ENCODE measurements at regions not wholly inside any gene's neighbourhood (a gene's known extent, or its start where the extent isn't known, plus 50 kb on each side); places are given as distances from the start of the nearest gene placed in this dataset.
"Not testable (repeated sequence)": the region's sequence is repeated elsewhere in the genome, so short reads cannot be mapped to it uniquely, and the experiment has no call there.

DNA sequence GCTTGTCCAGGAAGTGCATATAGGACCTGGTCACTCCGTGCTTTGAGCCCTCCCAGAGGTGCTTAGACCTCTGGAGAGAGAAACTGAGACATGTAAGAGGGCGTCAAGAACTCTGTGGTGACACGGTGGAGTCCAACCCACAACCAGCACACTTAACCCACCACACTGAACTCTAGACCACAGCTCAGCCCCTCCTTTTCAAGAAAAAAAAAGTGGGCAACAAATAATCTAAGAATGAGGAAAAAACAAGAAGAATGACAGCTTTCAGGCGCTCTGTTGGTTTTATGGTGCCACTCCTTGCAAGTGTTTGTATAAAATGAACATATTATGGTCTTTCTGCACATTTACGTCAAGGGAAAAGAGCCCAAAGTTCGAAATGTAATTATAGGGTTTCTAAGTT, 50.2 kb upstream of the SNAPC3 start:
- DNase-seq: no peak

GRCh38 chr9:15371448-15371845, 51.2 kb upstream of the SNAPC3 start:
- no peak for DNase-seq

DNA sequence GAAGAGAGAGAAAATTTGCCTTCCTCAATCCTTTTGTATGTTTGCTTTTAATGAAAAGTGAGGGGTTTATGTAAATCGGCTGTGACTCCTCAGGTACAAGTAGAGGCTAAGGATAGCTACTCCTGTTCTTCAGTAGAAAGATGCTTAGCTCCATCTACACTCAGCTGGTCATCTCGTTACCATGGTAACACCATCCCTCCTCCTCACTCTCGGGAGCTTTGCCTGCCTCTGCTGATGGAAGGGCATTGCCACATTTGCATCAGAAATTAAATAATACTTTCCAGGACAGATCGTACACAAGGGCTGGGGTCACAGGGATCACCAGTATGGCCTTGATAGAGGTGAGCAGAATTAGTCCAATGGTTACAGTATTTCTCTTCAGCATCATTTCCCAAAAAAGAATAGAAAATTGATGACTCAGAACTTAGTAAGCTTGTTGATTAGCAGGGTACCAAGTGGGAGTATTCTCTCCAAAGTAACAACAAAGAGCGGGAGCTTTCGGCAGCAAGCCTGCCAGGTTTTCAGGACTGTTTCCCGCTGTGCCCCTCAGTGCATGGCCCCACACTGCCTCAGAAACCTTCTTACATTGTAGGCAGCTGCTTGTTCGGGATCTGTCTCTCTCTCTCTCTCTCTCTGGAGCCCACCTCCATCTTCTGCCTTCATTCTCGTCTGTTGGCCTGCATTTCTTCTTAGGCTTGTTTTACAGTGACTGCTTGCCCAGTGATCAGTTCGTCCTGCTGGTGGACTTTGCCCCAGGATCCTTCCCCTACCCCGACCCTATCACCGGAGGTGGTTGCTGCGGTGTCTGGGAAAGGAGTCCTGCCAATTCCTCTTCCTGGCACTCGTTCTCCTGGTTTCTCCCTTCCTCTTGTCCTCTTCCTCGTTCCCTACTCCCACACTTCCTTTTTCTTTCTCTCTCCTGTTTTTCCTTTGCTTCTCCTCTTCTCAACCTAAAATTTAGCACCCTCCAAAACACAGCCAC, 51.9 kb upstream of the SNAPC3 start:
- DNase-seq: no peak

- no peak for DNase-seq
Measured at GRCh38 chr9:15369871-15370270, 52.8 kb upstream of the SNAPC3 start.

- no peak for DNase-seq
Measured at GRCh38 chr9:15369238-15369637, 53.4 kb upstream of the SNAPC3 start.

- DNase-seq: not testable (repeated sequence)
Measured at GRCh38 chr9:15364975-15365553, 57.6 kb upstream of the SNAPC3 start.

- DNase-seq: no peak
Measured at GRCh38 chr9:15361737-15362136, 54.7 kb upstream of the TTC39B start.

DNA sequence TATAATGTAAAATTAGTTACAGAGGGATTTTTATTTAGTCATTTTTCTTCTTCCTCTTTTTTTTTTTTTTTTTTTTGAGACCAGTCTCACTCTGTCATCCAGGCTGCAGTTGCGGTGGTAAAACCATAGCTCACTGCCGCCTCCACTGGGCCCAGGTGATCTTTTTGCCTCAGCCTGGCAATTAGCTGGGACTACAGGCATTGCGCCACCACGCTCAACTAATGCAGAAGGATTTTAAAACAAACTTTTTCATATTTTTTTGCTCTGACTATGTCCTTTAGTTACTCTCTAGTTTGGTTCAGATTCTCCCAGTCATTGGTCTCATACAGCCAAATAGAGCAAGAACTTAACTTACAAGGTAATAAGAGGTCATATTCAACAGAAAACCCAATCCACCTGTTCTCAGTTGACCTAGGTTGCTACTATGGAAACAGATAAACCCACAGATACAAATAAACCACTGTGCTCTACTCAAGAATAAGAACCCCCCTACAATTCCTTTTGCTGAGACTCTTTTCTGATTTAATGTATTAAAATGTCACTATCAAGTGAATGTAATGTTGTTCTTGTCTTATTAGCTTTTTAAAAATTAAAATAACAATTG, 50.1 kb upstream of the TTC39B start:
- DNase-seq: peak; percentile 40 to 52

Measured in inflammatory macrophage treated with lipopolysaccharide for 1 hour (primary cell).